Right lobe of liver (tissue), 6 donors: ENCODE measurements at regions not wholly inside any gene's neighbourhood (a gene's known extent, or its start where the extent isn't known, plus 50 kb on each side); places are given as distances from the start of the nearest gene placed in this dataset.

Experiments used
- ATAC-seq, 4 donors: fragments of 200-7000 bp; cut with Tn5 transposase; one replicate each; pipeline ENCODE4 v1.9.1; 2020; ENCODE audit warnings: mild to moderate bottlenecking in 4 of 4, moderate library complexity in 4 of 4
- DNase-seq, 3 donors: peaks; one replicate each; pipeline ENCODE4 v3.0.0-alpha.2; 2020
- H3K27ac ChIP-seq, 3 donors: fragments of 200-600 bp; one replicate each; pipeline ENCODE4 v1.8.0; 2022
- H3K27me3 ChIP-seq, 2 donors: fragments of 200-600 bp; one replicate each; pipeline ENCODE4 v1.8.0; 2022
- H3K36me3 ChIP-seq, 4 donors: fragments of 200-600 bp; sonication (generic) in 1 of 4; one replicate each; pipeline versions ENCODE4 v1.5.1 to v1.8.0; 2017 to 2022; ENCODE audit warnings: control low read depth in 1 of 4
- H3K4me1 ChIP-seq, 4 donors: fragments of 200-600 bp; sonication (generic) in 1 of 4; one replicate each; pipeline versions ENCODE4 v1.5.1 to v1.8.0; 2017 to 2022; ENCODE audit warnings: control low read depth in 1 of 4
- H3K4me3 ChIP-seq, 3 donors: fragments of 200-600 bp; one replicate each; pipeline ENCODE4 v1.8.0; 2022
- H3K9me3 ChIP-seq, 4 donors: fragments of 200-600 bp; sonication (generic) in 1 of 4; one replicate each; pipeline versions ENCODE4 v1.5.1 to v1.8.0; 2017 to 2022; ENCODE audit warnings: control low read depth in 1 of 4
- POLR2A ChIP-seq: fragments of 450-650 bp; IDR thresholded peaks from one replicate; pipeline ENCODE4 v1.6.1; 2017; ENCODE audit warnings: antibody characterized with exemption, mild to moderate bottlenecking
- WGBS: methylation state at CpG from one replicate; pipeline ENCODE4 v1.1.6; 2018; ENCODE audit warnings: low coverage, low lambda C conversion rate; ENCODE audit not compliant: insufficient coverage; ENCODE audit errors: missing lambda C conversion rate; 5-methylcytosine and 5-hydroxymethylcytosine counted together
- intact Hi-C, 2 donors: fragments of 100-400 bp; cut with DNase I; formaldehyde crosslinking; loops; one replicate each; pipeline versions ENCODE4 v1.11.2 to v1.14.1; 2022
- TF ChIP-seq, protein P1 (sequence below), 4 donors: fragments of 200-600 bp in 3 of 4; fragments of 450-650 bp in 1 of 4; IDR thresholded peaks; one replicate each; pipeline versions ENCODE4 v1.5.1 to v1.8.0; 2016 to 2022; ENCODE audit warnings: antibody characterized with exemption in 4 of 4, mild to moderate bottlenecking in 2 of 4
- donor health status: DM: no; HTN: yes; CAD: no.
- donor health status: DM: no; HTN: no; CAD: no.
- donor health status: DM: no; HTN: no; CAD: no.
- donor health status: DM: no; HTN: yes; CAD: no.
- donor health status: DM: no; HTN: yes; CAD: no.

DNA sequence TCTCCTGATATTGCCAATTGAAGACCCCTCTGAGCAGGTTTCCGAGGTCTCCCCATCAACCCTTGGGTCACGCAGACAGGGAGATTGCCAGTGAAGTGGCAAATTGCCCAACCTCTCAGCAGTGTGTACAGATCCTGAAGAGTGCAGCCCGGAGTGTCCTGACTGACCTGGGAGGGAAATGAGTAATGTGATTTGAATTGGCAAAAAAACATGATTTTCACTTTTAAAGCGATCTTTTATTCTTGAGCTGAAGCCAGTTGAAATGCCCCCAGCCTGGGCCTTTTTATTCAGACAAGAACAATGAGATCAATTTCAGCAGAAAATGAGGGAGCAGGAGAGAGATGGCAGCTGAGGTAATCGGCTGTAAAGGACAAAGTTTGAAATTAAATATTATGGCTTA is 401.8 kb downstream of the RAPGEF2 start:
- Histone ChIP-seq H3K4me3 (peak overlapping the region in 2 of 3 donors; percentile 25 to 47), H3K4me1 (peaks cover 0 to 35% (median 7%) of the 10 kb centered on the region in 4 donors), H3K27me3 (no peaks in the 10 kb centered on the region), H3K27ac (peak overlapping the region; percentile 36 to 79 (median 70)), H3K9me3 (no peaks in the 10 kb centered on the region), H3K36me3 (no peaks in the 10 kb centered on the region)
- intact Hi-C loops, result no loop called here
- DNase-seq (peak; percentile 74 to 86 (median 80)), ATAC-seq (peak; percentile 91 to 95 (median 92))
- TF ChIP-seq POLR2A, result no peak
- TF ChIP-seq, protein P1, sequence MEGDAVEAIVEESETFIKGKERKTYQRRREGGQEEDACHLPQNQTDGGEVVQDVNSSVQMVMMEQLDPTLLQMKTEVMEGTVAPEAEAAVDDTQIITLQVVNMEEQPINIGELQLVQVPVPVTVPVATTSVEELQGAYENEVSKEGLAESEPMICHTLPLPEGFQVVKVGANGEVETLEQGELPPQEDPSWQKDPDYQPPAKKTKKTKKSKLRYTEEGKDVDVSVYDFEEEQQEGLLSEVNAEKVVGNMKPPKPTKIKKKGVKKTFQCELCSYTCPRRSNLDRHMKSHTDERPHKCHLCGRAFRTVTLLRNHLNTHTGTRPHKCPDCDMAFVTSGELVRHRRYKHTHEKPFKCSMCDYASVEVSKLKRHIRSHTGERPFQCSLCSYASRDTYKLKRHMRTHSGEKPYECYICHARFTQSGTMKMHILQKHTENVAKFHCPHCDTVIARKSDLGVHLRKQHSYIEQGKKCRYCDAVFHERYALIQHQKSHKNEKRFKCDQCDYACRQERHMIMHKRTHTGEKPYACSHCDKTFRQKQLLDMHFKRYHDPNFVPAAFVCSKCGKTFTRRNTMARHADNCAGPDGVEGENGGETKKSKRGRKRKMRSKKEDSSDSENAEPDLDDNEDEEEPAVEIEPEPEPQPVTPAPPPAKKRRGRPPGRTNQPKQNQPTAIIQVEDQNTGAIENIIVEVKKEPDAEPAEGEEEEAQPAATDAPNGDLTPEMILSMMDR (IDR thresholded peaks at IDR 0.05), result no peak
- 20% methylated on average over 5 of the region's 5 CpGs for WGBS

DNA sequence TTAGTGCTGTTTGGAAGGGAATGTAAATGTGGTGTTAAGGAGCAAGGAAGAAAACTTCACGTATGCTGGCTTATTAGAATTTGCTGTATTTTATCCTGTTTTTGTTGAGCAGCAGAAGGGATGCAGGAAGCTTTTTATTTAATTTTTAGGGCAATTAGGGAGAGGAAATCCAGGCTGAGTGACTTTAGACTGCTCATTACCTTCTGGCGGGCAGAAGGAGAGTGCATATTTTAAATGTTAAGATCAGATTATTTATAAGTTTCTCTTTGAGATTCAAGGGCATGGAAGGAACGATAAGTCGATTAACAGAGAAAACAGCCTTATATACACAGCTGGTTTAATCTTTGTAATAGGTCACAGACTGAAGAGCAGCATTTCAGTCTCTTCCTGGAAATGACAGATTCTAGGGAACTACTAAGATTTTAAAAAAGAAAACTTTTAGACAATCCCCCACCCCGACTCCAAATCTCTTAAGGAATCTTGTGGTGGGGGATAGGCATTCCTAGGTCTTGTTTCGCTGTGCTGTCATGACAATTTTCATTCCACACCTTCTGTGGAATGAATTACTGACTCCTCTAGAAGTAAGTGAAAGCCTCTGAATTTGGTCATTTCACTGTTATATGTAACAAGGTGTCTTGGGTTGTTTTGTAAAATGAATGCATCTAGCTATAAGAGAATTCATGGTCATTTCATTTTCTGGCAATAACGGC is 402.5 kb downstream of the RAPGEF2 start:
- no peaks in the 10 kb centered on the region for H3K9me3 ChIP-seq
- ATAC-seq (peak; percentile 18 to 40 (median 20)), DNase-seq (no peak)
- WGBS, result 35% methylated on average over 7 of the region's 7 CpGs
- H3K27me3 ChIP-seq, result no peaks in the 10 kb centered on the region
- TF ChIP-seq POLR2A, result no peak
- TF ChIP-seq, protein P1 (IDR thresholded peaks at IDR 0.05), result no peak
- peaks cover 0 to 28% (median 6%) of the 10 kb centered on the region in 4 donors for H3K4me1 ChIP-seq
- H3K4me3 ChIP-seq, result peak overlapping the region in 2 of 3 donors; percentile 25 to 47
- intact Hi-C loops, result no loop called here
- H3K27ac ChIP-seq, result peak overlapping the region; percentile 36 to 79 (median 70)
- no peaks in the 10 kb centered on the region for H3K36me3 ChIP-seq

DNA sequence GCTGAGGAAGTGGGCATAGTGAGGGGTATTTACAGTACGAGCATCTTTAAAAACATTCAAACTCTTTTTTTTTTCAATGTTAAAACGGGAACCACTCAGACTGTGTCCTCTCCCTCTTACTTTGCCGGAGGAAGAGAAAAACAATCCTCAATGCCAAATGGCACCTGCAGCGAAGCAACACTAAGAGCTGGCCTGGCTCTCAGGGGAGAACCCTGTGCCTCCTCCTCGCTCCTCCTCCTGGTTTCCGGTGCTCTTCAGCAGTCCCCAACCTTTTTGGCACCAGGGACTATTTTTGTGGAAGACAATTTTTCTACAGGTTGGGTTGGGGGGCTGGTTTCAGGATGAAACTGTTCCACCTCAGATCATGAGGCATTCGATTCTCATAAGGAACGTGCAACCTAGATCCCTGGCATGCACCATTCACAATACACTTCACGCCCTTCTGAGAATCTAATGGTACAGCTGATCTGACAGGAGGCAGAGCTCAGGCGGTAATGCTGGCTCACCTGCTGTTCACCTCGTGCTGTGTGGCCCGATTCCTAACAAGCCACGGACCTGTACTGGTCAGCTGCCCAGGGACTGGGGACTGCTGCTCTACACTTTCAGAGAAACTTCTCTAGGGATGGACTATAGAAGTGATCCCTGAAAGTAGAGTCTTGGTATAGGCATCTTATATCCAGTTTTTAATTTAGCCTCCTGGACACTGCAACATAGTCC is 404.1 kb downstream of the RAPGEF2 start:
- Histone ChIP-seq H3K27me3 (no peaks in the 10 kb centered on the region), H3K36me3 (no peaks in the 10 kb centered on the region), H3K27ac (no peak overlapping the region), H3K4me1 (peaks cover 0 to 27% (median 6%) of the 10 kb centered on the region in 4 donors), H3K4me3 (no peak overlapping the region), H3K9me3 (no peaks in the 10 kb centered on the region)
- peak in 3 of 4 donors; percentile 10 to 36 (median 15) for ATAC-seq
- TF ChIP-seq, protein P1 (IDR thresholded peaks at IDR 0.05), result no peak
- no peak for TF ChIP-seq POLR2A
- 59% methylated on average over 9 of the region's 13 CpGs for WGBS
- intact Hi-C loops, result no loop called here
- DNase-seq, result peak in 1 of 3 donors; percentile 50

DNA sequence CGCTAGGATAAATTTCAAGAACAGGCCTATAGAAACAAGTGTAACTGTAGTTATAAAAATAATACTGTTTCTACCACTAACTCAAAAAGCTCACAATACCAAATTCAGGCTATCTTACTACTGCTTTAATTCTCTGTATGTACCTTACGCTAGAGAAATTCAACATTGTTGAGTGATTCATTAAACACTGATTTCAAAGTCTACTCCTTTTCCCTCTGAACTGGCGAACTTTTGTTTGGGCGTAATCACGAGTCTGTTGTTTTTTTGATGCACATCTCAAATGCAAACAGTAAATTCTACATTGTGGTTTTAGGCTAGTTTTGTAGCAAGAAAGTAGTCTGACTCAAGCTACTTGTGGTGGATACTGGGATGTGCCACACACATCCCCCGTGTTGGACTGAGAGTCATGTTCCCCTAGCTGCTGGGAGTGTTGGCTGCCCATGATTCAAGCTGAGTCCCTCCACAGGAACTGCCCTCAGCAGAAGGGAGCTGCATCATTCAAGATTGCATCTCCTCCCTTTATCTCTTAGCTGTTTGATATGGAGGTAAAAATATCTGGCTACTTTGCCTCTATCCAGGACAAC is 406.1 kb downstream of the RAPGEF2 start:
- WGBS, result 45% methylated on average over 6 of the region's 6 CpGs
- intact Hi-C loops, result no loop called here
- H3K9me3 ChIP-seq, result no peaks in the 10 kb centered on the region
- H3K36me3 ChIP-seq, result no peaks in the 10 kb centered on the region
- no peak for TF ChIP-seq POLR2A
- TF ChIP-seq, protein P1 (IDR thresholded peaks at IDR 0.05), result no peak
- H3K4me3 ChIP-seq, result no peak overlapping the region
- no peak overlapping the region for H3K27ac ChIP-seq
- peaks cover 0 to 27% (median 6%) of the 10 kb centered on the region in 4 donors for H3K4me1 ChIP-seq
- no peaks in the 10 kb centered on the region for H3K27me3 ChIP-seq
- DNase-seq (no peak), ATAC-seq (peak; percentile 27 to 57 (median 52))
